NCI-H526 (cell line): ENCODE measurements at regions not wholly inside any gene's neighbourhood (a gene's known extent, or its start where the extent isn't known, plus 50 kb on each side); places are given as distances from the start of the nearest gene placed in this dataset.
A peak's percentile ranks its signal among the peaks of the same experiment; 100 is the strongest.
"Not testable (repeated sequence)": the region's sequence is repeated elsewhere in the genome, so short reads cannot be mapped to it uniquely, and the experiment has no call there.

Experiments
- DNase-seq, 2 experiments: peaks; one replicate each; lab custom pipeline; 2025; lab: John Stamatoyannopoulos, UW

DNA sequence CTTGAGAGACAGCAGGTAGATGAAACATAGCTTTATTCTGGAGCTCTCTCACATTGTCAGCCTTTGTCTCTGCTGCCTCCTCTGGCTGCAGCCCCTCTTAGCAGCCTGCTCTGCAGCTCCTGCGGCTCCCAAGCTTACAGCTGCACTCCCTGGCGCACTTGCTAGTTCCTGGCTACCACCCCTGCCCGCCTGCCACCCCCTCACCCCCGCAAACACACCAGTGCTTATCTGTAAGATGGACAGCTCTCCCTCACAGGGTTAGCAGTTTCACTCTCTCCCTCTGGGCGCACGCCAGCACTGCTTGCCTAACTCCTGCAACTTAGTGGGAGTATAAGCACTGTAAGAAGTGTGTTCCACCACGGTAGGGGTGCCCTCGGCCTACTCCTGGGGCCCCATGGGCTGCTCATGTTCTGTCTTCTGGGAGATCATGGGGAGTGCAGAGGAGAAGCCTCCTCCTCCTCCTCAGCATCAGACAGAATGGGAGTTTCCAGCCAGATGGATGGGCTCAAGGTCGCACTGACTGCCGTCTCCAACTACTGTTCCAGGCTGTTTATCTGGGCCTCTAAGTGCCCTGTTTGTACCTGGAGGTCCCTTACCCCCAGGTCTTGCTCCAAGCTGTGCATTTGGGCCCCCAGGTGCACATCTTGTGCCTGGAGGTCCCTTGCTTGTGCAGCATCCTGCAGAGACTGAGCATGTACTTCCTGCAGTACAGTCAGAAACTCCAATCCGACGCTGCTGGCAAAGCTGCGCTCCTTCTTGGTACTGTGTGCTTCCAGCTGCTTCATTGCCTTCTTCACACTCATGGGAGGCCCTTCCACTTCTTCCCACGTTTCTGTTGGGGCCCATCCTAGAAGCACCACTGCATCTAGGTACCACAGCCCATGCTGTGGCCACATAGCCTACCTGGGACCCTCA is 1388.1 kb downstream of the AMY1C start:
- DNase-seq, result peak; percentile 22 to 74

DNA sequence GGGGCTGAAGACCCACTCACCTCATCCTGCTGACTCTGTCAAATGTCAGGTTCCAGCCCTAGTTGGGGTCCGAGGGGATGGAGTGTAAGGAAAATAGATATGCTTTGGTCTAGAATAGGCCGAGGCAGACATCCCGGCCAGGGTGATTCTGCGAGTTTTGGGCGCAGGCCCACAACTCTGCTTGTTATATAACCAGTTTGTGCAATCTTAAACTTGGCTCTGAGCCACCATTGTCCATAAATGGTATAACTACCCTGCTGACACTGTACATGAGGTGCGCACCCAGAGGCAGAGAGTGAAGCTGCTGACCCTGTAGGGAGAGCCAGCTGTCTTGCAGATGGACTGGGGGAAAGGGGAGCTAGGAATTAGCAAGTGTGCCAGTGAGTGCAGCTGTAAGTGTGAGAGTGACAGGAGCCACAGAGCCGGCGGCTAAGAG is 1388.8 kb downstream of the AMY1C start:
- DNase-seq, result peak in 1 of 2 experiments; percentile 1

DNA sequence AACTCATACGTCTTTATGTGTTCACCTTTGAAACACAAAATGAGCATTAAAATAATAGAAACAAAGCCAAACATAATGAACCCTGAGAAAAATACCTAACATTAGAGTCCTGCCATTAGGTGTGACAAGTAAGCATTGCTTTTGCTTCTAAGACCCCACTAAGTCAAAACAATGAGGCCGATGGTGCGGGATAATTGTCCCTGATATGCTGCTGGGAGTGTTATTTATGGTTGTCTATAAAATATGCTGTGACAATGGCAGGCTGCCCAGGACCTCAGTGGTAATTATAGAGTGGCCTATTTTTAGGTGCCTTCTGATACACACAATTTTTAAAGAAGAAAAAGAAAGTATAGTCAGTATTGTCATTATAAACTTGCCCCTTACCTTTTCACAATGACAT is 1423.1 kb downstream of the AMY1C start:
- no peak for DNase-seq

DNA sequence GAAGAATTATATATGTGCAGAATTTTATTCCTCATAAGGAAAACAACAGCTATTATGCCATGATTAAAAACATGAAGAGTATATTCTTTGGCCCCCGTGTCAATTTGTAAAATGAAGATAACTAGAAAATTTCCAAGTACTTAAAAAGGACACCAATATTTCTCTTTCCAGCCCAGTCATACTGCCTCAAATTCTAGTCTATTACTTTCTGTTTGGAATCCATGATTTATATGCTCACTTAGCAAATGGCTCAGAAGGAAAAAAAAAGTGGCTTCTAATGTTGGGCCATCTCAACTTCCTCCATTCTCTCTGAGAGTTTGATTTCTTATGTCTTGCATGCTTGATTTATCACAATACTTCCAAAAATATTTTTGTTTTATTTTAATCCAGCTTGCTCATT is 1431.1 kb downstream of the AMY1C start:
- DNase-seq, result no peak

DNA sequence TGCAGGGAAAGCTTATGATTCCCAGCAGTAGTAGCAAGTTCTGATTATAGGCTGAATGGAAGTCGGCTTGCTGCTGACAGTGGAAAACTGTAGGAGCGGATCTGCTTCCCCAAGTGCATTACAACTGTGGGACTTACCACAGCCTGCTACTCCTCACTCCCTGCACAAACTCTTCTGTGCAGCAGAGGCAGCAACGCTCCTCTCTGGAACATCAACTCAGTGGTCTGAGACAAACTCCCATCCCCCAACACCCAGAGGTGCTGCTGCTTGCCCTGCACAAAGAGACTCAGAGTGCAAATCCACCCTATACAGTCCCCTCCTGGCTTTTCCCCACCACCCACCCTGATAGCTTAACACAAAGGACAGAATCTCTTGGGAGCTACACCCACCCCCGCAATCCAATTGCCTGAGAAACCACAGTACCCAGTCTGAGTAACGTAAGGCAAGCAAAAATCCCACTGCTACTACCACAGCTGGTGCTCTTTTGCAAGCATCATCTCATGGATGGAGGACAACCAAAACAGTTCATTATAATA is 1455.2 kb downstream of the AMY1C start:
- no peak for DNase-seq

DNA sequence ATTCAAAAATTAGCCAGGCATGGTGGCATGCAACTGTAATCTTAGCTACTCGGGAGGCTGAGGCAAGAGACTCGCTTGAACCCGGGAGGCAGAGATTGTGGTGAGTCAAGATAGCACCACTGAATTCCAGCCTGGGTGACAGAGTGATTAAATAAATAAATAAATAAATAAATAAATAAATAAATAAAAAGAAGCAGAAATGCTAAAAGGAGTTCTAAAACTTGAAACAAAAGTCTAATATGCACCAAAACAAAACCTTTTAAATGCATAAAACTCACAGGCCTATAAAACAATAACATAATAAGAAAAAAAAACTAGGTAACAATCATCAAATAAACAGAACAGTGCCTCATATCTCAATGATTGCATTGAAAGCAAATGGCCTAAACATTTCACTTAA is 1458.9 kb downstream of the AMY1C start:
- no peak for DNase-seq

DNA sequence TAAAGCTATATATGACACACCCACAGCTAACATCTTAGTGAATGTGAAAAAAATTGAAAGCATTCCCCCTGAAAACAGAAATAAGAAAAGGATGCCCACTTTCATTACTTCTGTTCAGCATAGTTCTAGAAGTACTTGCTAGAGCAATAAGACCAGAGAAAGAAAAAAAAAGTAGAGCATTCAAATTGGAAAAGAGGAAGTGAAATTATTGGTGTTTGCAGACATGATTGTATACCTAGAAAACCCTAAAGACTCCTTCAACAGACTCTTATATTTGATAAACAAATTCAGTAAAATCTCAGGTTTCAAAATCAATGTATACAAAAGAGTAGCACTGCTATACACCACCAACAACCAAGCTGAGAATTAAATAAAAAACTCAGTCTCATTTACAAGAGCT is 1461.0 kb downstream of the AMY1C start:
- no peak for DNase-seq

DNA sequence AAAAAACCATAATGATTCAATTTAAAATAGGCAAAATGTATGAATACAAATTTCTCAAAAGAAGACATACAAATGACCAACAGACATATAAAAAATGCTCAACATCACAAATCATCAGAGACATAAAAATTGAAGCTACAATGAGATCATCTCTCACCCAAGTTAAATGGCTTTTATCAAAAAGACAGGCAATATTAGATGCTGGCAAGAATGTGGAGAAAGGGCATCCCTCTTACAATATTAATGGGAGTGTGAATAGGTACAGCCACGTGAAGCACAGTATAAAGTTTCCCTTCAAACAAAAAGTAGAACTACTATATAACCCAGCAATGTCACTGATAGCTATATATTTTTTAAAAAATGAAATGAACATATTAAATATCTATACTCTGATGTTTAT is 1481.7 kb downstream of the AMY1C start:
- no peak for DNase-seq

DNA sequence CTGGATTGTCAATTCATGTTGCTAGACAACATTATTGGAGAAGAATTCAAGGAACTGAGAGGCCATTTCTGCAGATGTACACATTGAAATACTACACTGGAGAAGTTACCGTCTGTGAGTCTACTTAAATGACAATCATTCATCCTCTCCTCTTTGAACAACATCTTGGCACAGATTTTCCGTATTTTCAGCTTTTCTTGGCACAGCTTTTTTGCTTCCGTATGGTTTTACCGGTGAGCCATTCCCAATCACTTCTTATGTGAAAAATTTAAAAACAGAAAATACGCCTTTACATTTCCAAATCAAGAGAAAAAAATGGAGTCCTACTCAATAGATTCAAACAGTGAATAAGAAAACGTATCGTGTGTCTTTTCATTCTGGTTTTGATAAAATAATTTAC is 1493.7 kb downstream of the AMY1C start:
- DNase-seq, result no peak

DNA sequence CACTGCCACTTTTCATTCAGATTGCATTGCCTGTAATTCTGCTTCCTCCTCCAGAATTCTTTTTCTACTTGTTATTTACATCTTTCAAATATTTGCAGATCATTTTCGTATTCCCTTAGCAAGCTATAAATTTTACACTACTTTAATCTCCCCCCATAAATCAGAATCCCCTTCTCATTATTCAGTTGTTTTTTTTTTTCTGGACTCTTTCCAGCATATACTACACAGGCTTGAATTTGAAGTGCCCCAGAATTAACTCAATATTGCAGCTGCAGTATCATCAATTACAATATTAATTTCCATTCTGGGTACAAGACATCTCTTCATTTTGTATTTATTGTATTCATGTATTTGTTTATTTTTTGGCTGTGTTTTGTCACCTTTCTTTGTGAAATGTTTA is 1494.3 kb downstream of the AMY1C start:
- DNase-seq, result no peak

DNA sequence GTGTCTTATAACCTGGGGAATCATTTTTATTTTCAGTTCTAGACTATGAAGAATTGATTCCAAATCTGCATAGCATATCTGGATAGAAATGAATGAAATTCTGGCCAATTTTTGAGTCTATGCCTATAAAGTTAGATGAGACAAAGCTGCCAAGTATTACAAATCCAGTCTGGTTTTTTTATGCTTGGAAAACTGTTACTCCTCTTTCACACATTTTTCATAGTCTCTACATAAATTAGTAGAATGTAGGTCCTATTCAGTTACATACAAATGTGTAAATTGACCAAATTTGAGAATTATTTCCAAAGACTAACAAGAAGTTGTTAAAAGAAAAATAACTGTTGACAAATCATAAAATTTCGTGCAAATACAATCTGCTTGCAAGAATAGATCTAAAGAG is 1505.2 kb downstream of the AMY1C start:
- no peak for DNase-seq

DNA sequence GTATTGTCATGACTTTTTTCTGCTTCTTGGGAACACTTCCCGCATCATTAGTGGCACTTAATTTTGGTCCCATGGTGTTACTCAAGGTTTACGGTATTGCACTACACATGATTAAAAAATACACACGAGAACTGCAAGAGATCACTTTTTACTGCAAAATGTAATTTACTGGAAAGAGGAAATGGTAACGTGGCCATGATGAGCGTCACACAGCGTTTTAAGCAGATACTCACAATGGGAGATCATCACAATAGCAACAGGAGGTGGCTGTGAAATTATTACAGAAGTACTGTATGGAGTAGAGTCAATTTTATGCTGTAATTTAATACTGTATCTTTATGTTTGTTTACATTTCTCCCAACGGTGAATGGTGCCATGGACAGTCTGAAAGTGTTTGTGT is 1510.3 kb downstream of the AMY1C start:
- no peak for DNase-seq

DNA sequence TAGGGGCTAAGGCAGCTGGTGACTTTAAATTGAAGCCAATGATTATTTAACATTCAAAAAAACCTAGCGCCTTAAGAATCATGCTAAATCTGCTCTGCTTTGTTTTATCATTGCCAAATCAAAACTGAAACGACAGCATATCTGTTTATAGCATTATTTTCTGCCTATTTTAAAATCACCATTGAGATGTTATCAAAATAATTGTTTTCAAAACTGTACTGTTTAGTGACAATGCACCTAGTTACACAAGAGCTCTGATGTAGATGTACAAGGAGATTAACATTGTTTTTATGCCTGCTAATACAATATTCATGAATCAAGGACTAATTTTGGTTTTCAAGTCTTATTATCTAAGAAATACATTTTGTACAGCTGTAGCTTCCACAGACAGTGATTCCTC is 1521.3 kb downstream of the AMY1C start:
- DNase-seq, result no peak

DNA sequence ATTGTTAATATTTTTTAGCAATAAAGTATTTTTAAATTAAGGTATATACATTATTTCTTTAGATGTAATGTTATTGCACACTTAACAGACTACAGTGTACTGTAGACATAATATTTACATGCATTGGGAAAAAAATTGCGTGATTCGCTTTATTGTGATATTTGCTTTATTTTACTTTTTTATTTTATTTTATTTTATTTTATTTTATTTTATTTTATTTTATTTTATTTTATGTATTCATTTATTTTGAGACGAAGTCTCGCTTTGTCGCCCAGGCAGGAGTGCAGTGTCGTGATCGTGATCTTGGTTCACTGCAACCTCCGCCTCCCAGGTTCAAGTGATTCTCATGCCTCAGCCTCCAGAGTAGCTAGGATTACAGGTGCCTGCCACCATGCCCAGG is 1522.7 kb downstream of the AMY1C start:
- not testable (repeated sequence) for DNase-seq

DNA sequence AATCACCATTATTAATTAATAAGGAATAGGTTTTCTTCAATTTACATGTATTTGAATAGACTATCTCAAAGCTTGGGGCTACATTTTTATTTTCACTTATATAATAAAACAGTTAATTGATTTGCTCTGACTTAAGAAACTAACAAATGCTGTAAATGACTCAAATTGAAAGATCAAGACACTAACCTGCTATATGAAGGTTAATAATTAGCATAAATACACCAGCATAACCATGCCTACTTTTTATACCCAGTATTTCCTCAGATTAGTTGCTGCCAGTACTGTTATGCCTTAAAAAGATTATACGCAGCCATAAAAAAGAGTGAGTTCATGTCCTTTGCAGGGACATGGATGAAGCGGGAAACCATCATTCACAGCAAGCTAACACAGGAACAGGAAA is 1545.1 kb downstream of the AMY1C start:
- no peak for DNase-seq

DNA sequence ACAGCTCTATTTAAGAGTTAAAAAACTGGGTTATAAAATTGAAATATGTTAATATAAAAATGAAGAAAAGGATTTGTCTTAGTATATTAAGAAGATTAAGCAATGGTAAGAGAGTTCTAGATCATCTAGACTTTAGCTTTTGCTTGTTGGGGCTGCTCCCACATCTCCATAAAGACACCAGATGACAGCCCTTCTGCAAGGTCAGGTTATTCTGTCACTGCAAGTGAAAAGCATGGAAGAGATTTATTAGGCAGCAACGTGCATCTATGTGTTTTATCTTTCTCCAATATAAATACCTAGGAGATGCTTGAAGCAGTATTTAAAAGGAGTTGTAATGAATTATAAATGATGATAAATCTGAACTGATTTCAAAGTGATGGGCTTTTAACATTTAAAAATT is 1560.4 kb downstream of the AMY1C start:
- DNase-seq, result no peak

DNA sequence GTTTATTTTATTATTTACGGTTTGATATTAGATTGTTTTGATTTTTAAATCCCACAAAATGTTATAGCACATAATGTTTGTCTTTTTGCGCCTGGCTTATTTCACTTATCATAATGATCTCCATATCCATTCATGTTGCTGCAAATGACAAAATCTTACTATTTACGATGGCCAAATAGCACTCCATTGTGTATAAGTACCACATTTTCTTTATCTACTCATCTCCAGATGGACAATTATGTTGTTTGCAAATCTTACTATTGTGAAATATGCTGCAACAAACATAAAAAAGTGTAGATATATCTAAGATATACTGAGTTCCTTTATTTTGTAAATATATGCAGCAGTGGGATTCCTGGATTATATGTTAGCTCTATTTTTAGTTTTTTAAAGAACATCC is 1568.3 kb downstream of the AMY1C start:
- DNase-seq, result no peak

DNA sequence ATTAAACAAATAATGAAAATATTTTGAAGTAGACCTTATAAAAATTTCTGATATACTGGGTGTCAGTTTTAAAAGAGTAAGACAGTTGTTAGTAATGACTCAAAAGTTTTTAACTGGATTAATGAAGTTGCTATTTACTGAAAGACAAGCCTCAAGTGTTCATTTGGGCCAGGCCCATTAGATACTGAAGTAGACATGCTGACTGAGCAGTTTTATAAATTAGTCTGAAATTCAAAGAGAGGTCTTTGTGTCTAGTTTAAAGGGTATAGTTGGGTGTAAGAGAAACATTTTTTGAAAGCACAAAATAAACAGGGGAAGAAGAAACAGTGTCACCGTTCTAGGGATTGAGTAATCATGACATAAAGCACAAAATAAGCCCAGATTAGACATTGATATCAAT is 1577.2 kb downstream of the AMY1C start:
- DNase-seq, result no peak

DNA sequence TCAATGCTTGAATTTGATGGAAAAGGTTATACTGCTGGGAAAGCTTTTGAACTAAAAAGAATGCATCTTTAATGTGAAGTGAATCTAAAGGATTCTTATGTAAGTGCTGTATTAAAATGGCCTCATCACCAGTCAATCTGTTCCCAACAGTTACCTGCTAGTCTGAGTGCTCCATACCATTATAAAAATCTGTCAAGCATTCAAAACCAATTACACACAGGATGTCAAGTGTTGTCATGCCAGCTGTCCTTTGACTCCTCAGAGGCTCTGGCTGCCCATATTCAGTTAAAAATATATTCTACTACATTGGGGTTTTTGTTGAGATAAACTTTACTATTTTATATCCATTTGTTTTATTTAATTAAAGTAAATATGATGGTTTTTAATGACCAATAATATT is 1587.7 kb downstream of the AMY1C start:
- no peak for DNase-seq

DNA sequence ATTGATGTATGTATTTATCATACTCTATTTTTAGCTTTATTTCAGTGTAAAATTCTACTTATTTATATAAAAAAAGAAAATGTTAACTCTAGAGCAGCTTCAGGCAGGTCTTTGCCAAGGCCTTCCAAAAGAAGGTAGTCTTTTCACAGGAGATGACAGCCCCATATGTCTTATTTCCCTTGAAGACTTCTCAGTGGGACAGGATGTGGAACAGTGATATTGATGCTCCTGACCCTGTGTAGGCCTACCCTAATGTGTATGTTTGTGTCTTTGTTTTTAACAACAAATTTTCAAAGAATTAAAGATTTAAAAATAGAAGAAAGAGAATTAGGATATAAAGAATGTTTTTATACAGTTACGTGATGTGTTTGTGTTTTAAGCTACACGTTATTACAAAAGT is 1593.6 kb downstream of the AMY1C start:
- DNase-seq, result no peak

DNA sequence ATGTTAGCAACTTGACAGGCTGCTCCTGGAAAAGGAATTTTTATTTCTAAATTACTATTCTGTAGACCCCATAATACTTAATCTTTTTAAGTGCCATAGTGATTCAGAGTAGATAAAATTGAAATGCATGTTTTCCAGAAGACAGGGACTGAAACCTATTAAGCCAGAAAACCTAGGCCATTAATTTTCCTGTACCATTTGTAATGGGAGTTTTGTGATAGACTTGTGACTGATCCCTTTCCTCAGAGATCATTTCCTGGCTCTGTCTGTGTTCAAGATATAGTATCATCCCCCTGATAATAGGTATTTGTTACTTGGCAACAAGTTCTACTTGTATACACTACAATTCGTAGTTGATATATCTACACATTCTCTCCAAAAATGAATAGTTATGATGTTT is 1609.8 kb downstream of the AMY1C start:
- DNase-seq, result no peak

DNA sequence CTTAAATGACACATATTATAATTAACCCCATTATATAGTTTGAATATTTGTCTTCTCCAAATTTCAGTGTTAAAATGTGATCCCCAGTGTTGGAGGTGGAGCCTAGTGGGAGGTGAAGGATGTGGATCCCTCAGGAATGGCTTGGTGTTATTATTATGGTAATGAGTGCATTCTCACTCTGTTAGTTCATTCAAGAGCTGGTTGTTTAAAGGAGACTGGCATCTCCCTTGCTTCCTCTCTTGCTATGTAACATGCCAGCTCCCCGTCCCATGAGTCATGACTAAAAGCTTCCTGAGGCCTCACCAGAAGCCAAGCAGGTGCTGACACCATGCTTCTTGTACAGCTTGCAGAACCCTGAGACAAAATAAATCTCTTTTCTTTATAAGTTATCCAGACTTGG is 1612.7 kb downstream of the AMY1C start:
- no peak for DNase-seq

DNA sequence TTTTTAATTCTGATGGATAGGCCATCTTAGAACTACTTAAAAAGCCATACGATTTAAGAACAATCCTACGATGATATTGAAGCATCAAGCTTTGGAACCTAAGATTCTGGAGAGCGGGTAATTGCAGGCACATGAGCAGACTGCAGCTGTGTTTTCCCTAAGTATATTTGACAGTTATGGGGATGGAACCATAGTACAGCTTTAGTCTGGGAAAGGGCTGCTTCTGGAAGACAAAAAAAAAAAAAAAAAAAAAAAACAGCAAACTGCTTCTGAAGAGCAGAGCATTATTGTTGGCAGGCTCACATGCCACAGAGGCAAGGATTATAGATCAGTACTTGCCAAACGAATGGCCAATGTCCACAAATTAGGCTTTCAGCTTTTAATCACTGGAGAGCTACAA is 1618.7 kb downstream of the AMY1C start:
- no peak for DNase-seq

DNA sequence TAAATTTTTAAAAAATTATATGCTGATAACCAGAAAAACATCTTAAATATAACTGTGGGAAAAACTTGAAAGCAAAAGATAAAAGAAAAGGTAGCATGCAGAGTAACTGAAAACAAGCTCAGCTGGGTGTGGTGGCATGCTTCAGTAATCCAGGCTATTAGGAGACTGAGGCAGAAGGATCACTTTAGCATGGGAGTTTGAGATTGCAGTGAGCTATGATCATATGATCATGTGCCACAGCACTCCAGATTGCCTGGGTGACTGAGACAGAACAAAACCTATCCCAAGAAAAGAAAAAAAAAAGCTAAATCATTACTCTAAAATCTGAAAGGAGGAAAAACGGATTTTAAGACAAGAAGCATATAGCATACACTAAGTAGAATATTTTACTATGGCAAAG is 1624.0 kb downstream of the AMY1C start:
- no peak for DNase-seq
